Muscle of leg (tissue), 3 donors: ENCODE measurements at regions not wholly inside any gene's neighbourhood (a gene's known extent, or its start where the extent isn't known, plus 50 kb on each side); places are given as distances from the start of the nearest gene placed in this dataset.

ENCODE experiments used
- DNase-seq: peaks from one replicate; pipeline ENCODE4 v3.0.0; 2013
- H3K27ac ChIP-seq: one replicate; pipeline ENCODE4 v1.5.1; 2013; ENCODE audit warnings: mild to moderate bottlenecking, low read length, control low read depth
- H3K27me3 ChIP-seq: one replicate; pipeline ENCODE4 v1.6.1; 2013; ENCODE audit warnings: low read length; ENCODE audit not compliant: control insufficient read depth, insufficient read depth
- H3K36me3 ChIP-seq: one replicate; pipeline ENCODE4 v1.6.1; 2013; ENCODE audit warnings: low read length; ENCODE audit not compliant: control insufficient read depth, insufficient read depth
- H3K4me1 ChIP-seq: one replicate; pipeline ENCODE4 v1.6.1; 2013; ENCODE audit warnings: low read length; ENCODE audit not compliant: control insufficient read depth, insufficient read depth
- H3K4me3 ChIP-seq: one replicate; pipeline ENCODE4 v1.5.1; 2013; ENCODE audit warnings: low read length, control low read depth
- H3K9me3 ChIP-seq: replicated peaks from 2 replicates; pipeline ENCODE4 v1.6.1; 2013; ENCODE audit warnings: low read depth, low read length; ENCODE audit not compliant: control insufficient read depth
- WGBS: methylation state at CpG from one replicate; pipeline ENCODE4 v1.1.5; 2013; ENCODE audit warnings: missing lambda C conversion rate; ENCODE audit not compliant: insufficient coverage; 5-methylcytosine and 5-hydroxymethylcytosine counted together

DNA sequence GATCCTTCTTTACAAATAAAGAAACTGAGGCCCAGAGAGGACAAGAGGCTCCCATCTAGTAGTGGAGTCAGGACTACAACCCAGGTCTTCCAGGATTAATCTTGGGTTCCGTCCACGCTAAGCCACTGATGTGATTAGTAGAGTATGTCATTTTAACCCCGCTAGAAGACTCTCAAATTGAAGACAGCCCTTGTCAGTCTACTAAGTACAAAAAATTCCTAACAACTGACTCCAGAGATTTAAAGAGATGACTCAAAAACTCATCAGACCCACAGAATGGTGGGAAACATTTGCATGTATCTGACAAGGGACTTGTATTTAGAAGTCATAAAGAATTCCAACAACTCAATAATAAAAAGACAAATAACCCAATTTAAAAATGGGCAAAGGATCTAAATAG lies 145.3 kb downstream of the CNTN3 start:
- Histone ChIP-seq H3K4me1 (peaks cover 3% of the 10 kb centered on the region), H3K9me3 (no peaks in the 10 kb centered on the region), H3K36me3 (no peaks in the 10 kb centered on the region), H3K27ac (no peak overlapping the region), H3K27me3 (no peaks in the 10 kb centered on the region), H3K4me3 (no peak overlapping the region)
- no peak for DNase-seq
- no CpG with 5 or more reads among the region's 3 CpGs for WGBS

DNA sequence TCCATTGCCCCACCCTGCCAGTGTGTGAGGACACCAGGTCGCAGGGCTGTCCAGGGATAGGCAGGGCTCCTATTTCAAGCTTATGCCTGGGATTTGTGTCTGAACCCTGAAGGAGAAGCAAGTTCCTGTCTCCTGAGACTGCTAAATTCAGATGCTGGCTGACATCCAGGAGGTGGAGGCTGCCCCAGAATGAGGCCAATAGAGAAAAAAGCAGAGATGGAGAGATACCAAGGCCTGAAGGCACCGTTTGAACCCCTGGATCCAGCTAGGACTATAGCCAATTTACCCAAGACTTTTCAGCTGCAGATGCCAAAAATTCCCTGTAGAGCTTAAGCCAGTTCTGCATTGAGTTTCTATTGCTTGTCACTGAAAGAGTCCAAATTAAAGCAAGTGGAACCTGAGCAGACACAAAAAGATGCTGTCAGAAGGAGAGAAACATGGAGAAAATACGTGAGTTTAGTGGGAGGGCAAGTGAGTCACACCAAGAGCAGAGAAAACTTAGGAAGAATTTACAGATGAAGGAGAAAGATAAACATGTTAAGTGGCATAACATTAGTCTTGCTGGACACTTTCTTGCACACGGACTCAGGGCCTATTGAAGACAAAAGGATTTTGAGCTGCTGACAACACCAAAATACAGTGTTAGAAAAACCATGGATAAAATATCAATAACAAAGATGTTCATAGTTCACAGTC lies 148.6 kb downstream of the CNTN3 start:
- Histone ChIP-seq H3K4me3 (no peak overlapping the region), H3K4me1 (peaks cover 3% of the 10 kb centered on the region), H3K27ac (no peak overlapping the region), H3K9me3 (no peaks in the 10 kb centered on the region), H3K27me3 (no peaks in the 10 kb centered on the region), H3K36me3 (no peaks in the 10 kb centered on the region)
- WGBS: 9% methylated on average over 3 of the region's 4 CpGs
- peak; percentile 35 for DNase-seq

DNA sequence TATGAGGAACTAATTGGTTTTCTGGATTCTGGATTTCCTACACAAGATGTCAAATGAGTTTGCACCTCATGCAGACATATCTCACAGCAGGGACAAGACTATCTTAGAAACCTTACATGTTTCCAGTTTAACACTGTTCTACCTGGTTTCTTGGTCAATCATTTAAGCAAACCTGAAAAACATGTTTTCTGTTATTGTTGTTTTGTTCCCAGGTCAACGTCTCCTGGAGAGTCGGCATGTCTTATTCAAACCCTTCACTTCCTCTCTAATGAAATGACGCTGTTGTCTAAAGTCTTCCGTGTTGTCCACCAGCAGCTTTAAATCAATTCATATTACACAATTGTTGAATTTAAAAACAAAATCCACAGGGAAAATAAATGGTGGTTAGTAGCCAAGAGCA lies 150.9 kb downstream of the CNTN3 start:
- WGBS: no CpG with 5 or more reads among the region's 4 CpGs

DNA sequence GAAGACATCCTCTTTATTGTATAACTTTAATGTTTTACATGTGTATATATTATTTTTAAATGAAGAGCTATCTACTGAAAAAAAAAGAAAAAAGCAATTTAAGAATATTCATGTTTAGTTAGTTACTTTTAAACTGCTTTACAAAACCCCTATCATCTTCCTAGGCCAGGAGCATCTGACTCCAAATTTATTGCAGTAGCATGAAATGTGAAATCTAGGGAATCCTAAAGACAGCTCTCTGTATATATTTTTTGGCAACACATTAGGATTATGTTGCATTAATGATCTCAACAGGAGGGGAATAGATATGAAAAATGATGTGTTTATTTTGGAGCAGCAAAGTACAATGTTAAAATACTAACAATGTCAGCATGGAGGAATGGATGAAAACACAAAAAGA lies 158.3 kb downstream of the CNTN3 start:
- H3K9me3 ChIP-seq: no peaks in the 10 kb centered on the region
- no peak overlapping the region for H3K4me3 ChIP-seq

More for the DNA sequence above, 150.9 kb downstream of the CNTN3 start:
- Histone ChIP-seq H3K9me3 (no peaks in the 10 kb centered on the region), H3K36me3 (no peaks in the 10 kb centered on the region), H3K27ac (no peak overlapping the region), H3K4me1 (peaks cover 3% of the 10 kb centered on the region), H3K4me3 (no peak overlapping the region), H3K27me3 (no peaks in the 10 kb centered on the region)
- no peak for DNase-seq

DNA sequence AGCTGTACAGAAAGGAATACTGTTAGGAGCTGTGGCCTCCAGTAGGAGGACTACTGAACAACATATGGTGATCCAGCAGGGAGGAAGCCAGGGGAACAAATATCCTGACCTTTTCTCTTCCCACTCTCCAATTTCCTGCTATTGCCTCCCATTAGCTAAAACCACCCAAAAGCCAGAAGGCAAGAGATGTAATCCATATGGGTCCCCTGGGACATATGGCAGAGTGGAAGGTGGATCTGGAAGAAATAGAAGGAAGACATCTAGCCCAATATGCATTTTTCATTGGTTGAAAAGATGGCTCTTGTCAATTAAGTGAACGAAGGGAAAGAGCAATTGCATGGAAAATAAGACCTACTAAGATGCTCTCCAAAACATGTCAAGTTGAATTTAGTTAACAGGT lies 167.2 kb downstream of the CNTN3 start:
- Histone ChIP-seq H3K9me3 (no peaks in the 10 kb centered on the region), H3K4me3 (no peak overlapping the region), H3K27ac (no peak overlapping the region), H3K36me3 (no peaks in the 10 kb centered on the region), H3K27me3 (no peaks in the 10 kb centered on the region), H3K4me1 (no peaks in the 10 kb centered on the region)
- WGBS: no CpG with 5 or more reads among the region's 1 CpG
- DNase-seq: no peak

More for the DNA sequence above, 158.3 kb downstream of the CNTN3 start:
- H3K27me3 ChIP-seq: no peaks in the 10 kb centered on the region
- H3K27ac ChIP-seq: no peak overlapping the region
- no peaks in the 10 kb centered on the region for H3K36me3 ChIP-seq
- H3K4me1 ChIP-seq: no peaks in the 10 kb centered on the region
- DNase-seq: peak; percentile 63

DNA sequence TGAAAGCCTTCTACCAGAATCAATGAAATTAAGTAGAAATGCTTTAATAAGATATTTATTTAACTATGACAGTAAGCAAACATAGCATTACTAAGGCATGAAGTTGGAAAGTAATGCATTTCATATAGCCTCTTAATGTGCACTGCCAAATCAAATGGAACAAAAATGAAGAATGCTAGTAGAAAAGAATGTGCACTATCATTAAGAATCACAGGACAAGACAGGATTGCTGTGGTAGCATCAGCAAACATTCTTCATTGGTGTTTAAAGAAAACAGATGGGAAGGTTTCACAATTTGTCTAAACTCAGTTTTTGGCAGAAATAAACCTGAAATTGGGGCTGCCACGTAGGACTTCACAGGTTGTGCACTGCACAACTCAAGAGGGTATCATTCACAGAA lies 168.9 kb downstream of the CNTN3 start:
- no peak overlapping the region for H3K4me3 ChIP-seq
- H3K9me3 ChIP-seq: no peaks in the 10 kb centered on the region
- no peaks in the 10 kb centered on the region for H3K4me1 ChIP-seq
- H3K27me3 ChIP-seq: no peaks in the 10 kb centered on the region
- no peak for DNase-seq
- H3K36me3 ChIP-seq: no peaks in the 10 kb centered on the region
- H3K27ac ChIP-seq: no peak overlapping the region
- WGBS: 63% methylated on average over 1 of the region's 1 CpG

DNA sequence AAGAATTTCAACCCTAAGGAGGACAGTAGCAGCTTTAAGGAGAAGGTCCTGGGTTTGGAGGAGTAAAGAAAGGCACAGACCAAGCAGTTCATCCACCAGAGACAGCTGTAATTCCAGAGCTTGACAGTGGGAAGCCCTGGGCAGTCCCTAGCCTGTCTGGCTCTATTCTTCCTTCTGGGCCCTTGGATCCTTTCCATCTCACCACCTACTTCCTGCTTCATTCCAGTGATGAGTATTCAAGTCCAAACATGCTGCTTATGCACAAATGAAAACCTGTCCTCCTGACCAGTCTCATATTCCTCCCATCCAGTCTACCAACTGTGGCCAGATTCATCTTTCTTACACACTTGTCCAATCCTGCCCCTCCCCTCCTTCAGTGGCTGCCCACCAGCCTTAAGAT lies 171.4 kb downstream of the CNTN3 start:
- DNase-seq: no peak

DNA sequence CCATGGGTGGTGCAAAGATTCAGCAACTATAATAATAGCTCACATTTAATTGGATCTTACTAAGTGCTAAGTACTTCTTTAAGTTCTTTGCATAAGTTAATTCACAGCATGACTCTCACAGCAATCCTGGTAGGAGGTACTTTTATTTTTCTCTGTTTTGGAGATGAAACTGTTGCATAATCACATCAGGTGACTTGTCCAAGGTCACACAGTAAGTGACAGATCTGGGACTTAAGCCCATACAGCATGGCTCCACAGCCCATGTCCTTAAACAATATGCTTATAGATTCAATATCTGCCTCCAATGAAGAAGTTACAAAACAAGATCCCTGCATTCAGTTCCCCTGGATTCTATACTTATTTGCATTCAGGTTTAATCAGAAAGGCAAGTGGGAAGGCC lies 171.8 kb downstream of the CNTN3 start:
- Histone ChIP-seq H3K27me3 (no peaks in the 10 kb centered on the region), H3K27ac (no peak overlapping the region), H3K36me3 (no peaks in the 10 kb centered on the region), H3K4me3 (no peak overlapping the region), H3K9me3 (no peaks in the 10 kb centered on the region), H3K4me1 (no peaks in the 10 kb centered on the region)
- no peak for DNase-seq

More for the DNA sequence above, 171.4 kb downstream of the CNTN3 start:
- Histone ChIP-seq H3K9me3 (no peaks in the 10 kb centered on the region), H3K4me1 (no peaks in the 10 kb centered on the region), H3K4me3 (no peak overlapping the region), H3K27me3 (no peaks in the 10 kb centered on the region), H3K27ac (no peak overlapping the region), H3K36me3 (no peaks in the 10 kb centered on the region)

DNA sequence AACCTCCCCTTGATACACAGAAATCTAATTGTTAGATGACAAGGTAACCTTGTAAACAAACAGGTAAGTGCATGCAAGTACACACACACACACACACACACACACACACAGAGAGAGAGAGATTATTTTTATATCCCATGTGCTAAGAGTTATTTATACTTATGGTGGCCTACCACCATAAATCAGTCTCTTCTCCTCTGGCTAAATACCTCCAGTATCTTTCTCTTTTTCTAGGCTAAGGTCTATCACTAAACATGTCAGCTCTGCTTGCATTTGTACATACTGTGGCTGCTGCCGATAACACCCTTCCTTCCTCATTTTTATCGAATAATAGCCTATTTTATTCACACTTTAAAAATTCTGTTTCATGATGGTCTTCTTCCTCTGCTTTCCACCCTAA lies 172.4 kb downstream of the CNTN3 start:
- 79% methylated on average over 2 of the region's 2 CpGs for WGBS
- H3K9me3 ChIP-seq: no peaks in the 10 kb centered on the region
- H3K4me3 ChIP-seq: no peak overlapping the region
- no peak overlapping the region for H3K27ac ChIP-seq
- no peak for DNase-seq
- no peaks in the 10 kb centered on the region for H3K4me1 ChIP-seq
- no peaks in the 10 kb centered on the region for H3K36me3 ChIP-seq
- no peaks in the 10 kb centered on the region for H3K27me3 ChIP-seq

DNA sequence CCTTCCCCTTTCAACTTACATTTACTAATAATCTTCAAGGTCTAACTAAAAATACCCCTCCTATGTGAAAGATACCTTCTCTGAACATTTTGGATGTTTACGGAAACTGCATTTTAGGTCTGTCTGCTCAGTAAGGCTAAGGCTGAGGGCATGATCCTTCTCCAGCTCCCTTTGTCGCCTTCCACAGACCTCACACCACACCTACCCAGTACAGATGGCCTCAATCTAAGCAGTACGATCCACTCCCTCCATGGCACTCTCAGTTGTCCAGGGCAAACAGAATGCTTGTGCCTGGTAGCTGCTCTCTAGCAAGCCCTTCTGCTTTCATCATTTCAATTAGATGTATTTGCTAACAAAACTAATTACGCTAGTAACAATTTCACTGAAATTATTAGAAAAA lies 178.3 kb downstream of the CNTN3 start:
- DNase-seq: no peak
- Histone ChIP-seq H3K27ac (no peak overlapping the region), H3K4me3 (no peak overlapping the region), H3K27me3 (no peaks in the 10 kb centered on the region), H3K4me1 (no peaks in the 10 kb centered on the region), H3K36me3 (no peaks in the 10 kb centered on the region), H3K9me3 (no peaks in the 10 kb centered on the region)
- 79% methylated on average over 3 of the region's 4 CpGs for WGBS

DNA sequence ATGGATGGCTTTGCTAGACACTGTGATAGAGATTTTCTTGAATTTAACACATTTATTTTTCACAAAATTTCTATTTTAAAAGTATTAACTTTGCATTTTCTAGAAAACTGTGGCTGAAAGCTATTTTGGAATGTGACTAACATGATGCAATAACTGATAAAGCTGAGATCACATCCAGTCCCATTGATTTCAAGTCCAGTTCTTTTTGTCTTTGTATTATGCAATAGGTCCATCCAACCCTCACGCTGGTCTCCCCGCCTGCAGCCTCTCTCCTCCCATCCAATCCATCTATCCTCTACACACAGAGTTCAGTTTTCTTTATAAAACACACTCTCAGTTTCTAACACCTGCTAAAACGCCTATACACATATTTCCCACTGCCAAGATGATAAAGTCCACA lies 178.8 kb downstream of the CNTN3 start:
- 94% methylated on average over 2 of the region's 3 CpGs for WGBS
- no peaks in the 10 kb centered on the region for H3K27me3 ChIP-seq
- no peaks in the 10 kb centered on the region for H3K4me1 ChIP-seq

More for the DNA sequence above, 178.8 kb downstream of the CNTN3 start:
- Histone ChIP-seq H3K27ac (no peak overlapping the region), H3K36me3 (no peaks in the 10 kb centered on the region), H3K9me3 (no peaks in the 10 kb centered on the region), H3K4me3 (no peak overlapping the region)
- no peak for DNase-seq
